ENCODE measurements at regions not wholly inside any gene's neighbourhood (a gene's known extent, or its start where the extent isn't known, plus 50 kb on each side); places are given as distances from the start of the nearest gene placed in this dataset.

GRCh38 chr13:106056851-106057250 is 478.6 kb downstream of the EFNB2 start:
- Histone ChIP-seq H3K27ac (ENCODE audit: low read depth, low read length) (no peak overlapping the region), H3K4me1 (ENCODE audit: control insufficient read depth in 2 of 2, insufficient read depth in 2 of 2, low read length in 2 of 2) (no peaks in the 10 kb centered on the region), H3K36me3 (ENCODE audit: control insufficient read depth in 2 of 3, insufficient read depth in 3 of 3, low read length in 3 of 3) (no peaks in the 10 kb centered on the region), H3K4me3 (ENCODE audit: low read length) (no peak overlapping the region), H3K27me3 (ENCODE audit: control insufficient read depth in 2 of 2, insufficient read depth in 2 of 2, low read length in 2 of 2) (no peaks in the 10 kb centered on the region), H3K9me3 (ENCODE audit: control insufficient read depth in 2 of 3, low read length in 3 of 3) (no peaks in the 10 kb centered on the region)
- DNase-seq = no peak
- ChIA-PET POLR2A (no interaction called here), CTCF (no interaction called here)
- peaks cover 0 to 7% (median 2%) of the 10 kb centered on the region in 5 donors for H3K27me3 Mint-ChIP-seq
- no peaks in the 10 kb centered on the region for H3K4me1 Mint-ChIP-seq
- no peaks in the 10 kb centered on the region for H3K9me3 Mint-ChIP-seq
- intact Hi-C loops (cut with micrococcal nuclease) = no loop called here
- no peak overlapping the region for H3K27ac Mint-ChIP-seq
- no peak for ATAC-seq
- no peaks in the 10 kb centered on the region for H3K36me3 Mint-ChIP-seq
- no peak overlapping the region for H3K4me3 Mint-ChIP-seq

- no peak for ATAC-seq
These were observed 483.2 kb downstream of the EFNB2 start for GRCh38 chr13:106052200-106052767.

GRCh38 chr13:106049171-106049570 is 486.3 kb downstream of the EFNB2 start:
- ATAC-seq (no peak), DNase-seq (no peak)
- POLR2A ChIA-PET = no interaction called here
- peaks cover 0 to 5% (median 0%) of the 10 kb centered on the region in 11 donors for H3K9me3 Mint-ChIP-seq
- no peak overlapping the region for H3K27ac Mint-ChIP-seq
- H3K4me1 ChIP-seq (ENCODE audit: control insufficient read depth in 2 of 2, insufficient read depth in 2 of 2, low read length in 2 of 2) = no peaks in the 10 kb centered on the region
- no peak overlapping the region for H3K4me3 ChIP-seq (ENCODE audit: low read length)
- H3K27ac ChIP-seq (ENCODE audit: low read depth, low read length) = no peak overlapping the region
- no peaks in the 10 kb centered on the region for H3K36me3 Mint-ChIP-seq
- H3K9me3 ChIP-seq (ENCODE audit: control insufficient read depth in 2 of 3, low read length in 3 of 3) = no peaks in the 10 kb centered on the region
- no peak overlapping the region for H3K4me3 Mint-ChIP-seq
- H3K4me1 Mint-ChIP-seq = no peaks in the 10 kb centered on the region
- no peaks in the 10 kb centered on the region for H3K36me3 ChIP-seq (ENCODE audit: control insufficient read depth in 2 of 3, insufficient read depth in 3 of 3, low read length in 3 of 3)
- intact Hi-C loops (cut with micrococcal nuclease) = no loop called here
- CTCF ChIA-PET = no interaction called here
- H3K27me3 Mint-ChIP-seq = peaks cover 0 to 7% (median 4%) of the 10 kb centered on the region in 5 donors
- no peaks in the 10 kb centered on the region for H3K27me3 ChIP-seq (ENCODE audit: control insufficient read depth in 2 of 2, insufficient read depth in 2 of 2, low read length in 2 of 2)

More at GRCh38 chr13:106052200-106052767, 483.2 kb downstream of the EFNB2 start:
- ChIA-PET CTCF (no interaction called here), POLR2A (no interaction called here)
- no peak overlapping the region for H3K4me3 ChIP-seq (ENCODE audit: low read length)
- H3K27me3 Mint-ChIP-seq = peaks cover 0 to 11% (median 6%) of the 10 kb centered on the region in 5 donors
- no peak overlapping the region for H3K27ac ChIP-seq (ENCODE audit: low read depth, low read length)
- H3K36me3 ChIP-seq (ENCODE audit: control insufficient read depth in 2 of 3, insufficient read depth in 3 of 3, low read length in 3 of 3) = no peaks in the 10 kb centered on the region
- no peaks in the 10 kb centered on the region for H3K9me3 ChIP-seq (ENCODE audit: control insufficient read depth in 2 of 3, low read length in 3 of 3)
- H3K4me3 Mint-ChIP-seq = no peak overlapping the region
- peaks cover 0 to 5% (median 0%) of the 10 kb centered on the region in 11 donors for H3K9me3 Mint-ChIP-seq
- no peak for DNase-seq
- intact Hi-C loops (cut with micrococcal nuclease) = no loop called here
- H3K27ac Mint-ChIP-seq = no peak overlapping the region
- H3K36me3 Mint-ChIP-seq = no peaks in the 10 kb centered on the region
- no peaks in the 10 kb centered on the region for H3K4me1 ChIP-seq (ENCODE audit: control insufficient read depth in 2 of 2, insufficient read depth in 2 of 2, low read length in 2 of 2)
- no peaks in the 10 kb centered on the region for H3K27me3 ChIP-seq (ENCODE audit: control insufficient read depth in 2 of 2, insufficient read depth in 2 of 2, low read length in 2 of 2)
- no peaks in the 10 kb centered on the region for H3K4me1 Mint-ChIP-seq

- POLR2A ChIA-PET = no interaction called here
- CTCF ChIA-PET = no interaction called here
- ATAC-seq = no peak
These were observed 487.1 kb downstream of the EFNB2 start for GRCh38 chr13:106048386-106048785.

GRCh38 chr13:106047859-106048258 is 487.6 kb downstream of the EFNB2 start:
- ChIA-PET CTCF (no interaction called here), POLR2A (no interaction called here)
- no peak for ATAC-seq
- no peak for DNase-seq
- intact Hi-C loops (cut with micrococcal nuclease) = no loop called here
- Mint-ChIP-seq H3K4me3 (no peak overlapping the region), H3K27ac (no peak overlapping the region), H3K9me3 (peaks cover 0 to 5% (median 0%) of the 10 kb centered on the region in 11 donors), H3K4me1 (no peaks in the 10 kb centered on the region), H3K36me3 (no peaks in the 10 kb centered on the region), H3K27me3 (peaks cover 0 to 7% (median 4%) of the 10 kb centered on the region in 5 donors)
- Histone ChIP-seq H3K9me3 (ENCODE audit: control insufficient read depth in 2 of 3, low read length in 3 of 3) (no peaks in the 10 kb centered on the region), H3K4me3 (ENCODE audit: low read length) (no peak overlapping the region), H3K27me3 (ENCODE audit: control insufficient read depth in 2 of 2, insufficient read depth in 2 of 2, low read length in 2 of 2) (no peaks in the 10 kb centered on the region), H3K4me1 (ENCODE audit: control insufficient read depth in 2 of 2, insufficient read depth in 2 of 2, low read length in 2 of 2) (no peaks in the 10 kb centered on the region), H3K36me3 (ENCODE audit: control insufficient read depth in 2 of 3, insufficient read depth in 3 of 3, low read length in 3 of 3) (no peaks in the 10 kb centered on the region), H3K27ac (ENCODE audit: low read depth, low read length) (no peak overlapping the region)

More at GRCh38 chr13:106048386-106048785, 487.1 kb downstream of the EFNB2 start:
- H3K9me3 ChIP-seq (ENCODE audit: control insufficient read depth in 2 of 3, low read length in 3 of 3) = no peaks in the 10 kb centered on the region
- intact Hi-C loops (cut with micrococcal nuclease) = no loop called here
- H3K27ac ChIP-seq (ENCODE audit: low read depth, low read length) = no peak overlapping the region
- H3K27me3 ChIP-seq (ENCODE audit: control insufficient read depth in 2 of 2, insufficient read depth in 2 of 2, low read length in 2 of 2) = no peaks in the 10 kb centered on the region
- no peak overlapping the region for H3K4me3 ChIP-seq (ENCODE audit: low read length)
- Mint-ChIP-seq H3K9me3 (peaks cover 0 to 5% (median 0%) of the 10 kb centered on the region in 11 donors), H3K4me1 (no peaks in the 10 kb centered on the region), H3K4me3 (no peak overlapping the region), H3K27me3 (peaks cover 0 to 7% (median 4%) of the 10 kb centered on the region in 5 donors), H3K36me3 (no peaks in the 10 kb centered on the region), H3K27ac (no peak overlapping the region)
- DNase-seq = no peak
- no peaks in the 10 kb centered on the region for H3K4me1 ChIP-seq (ENCODE audit: control insufficient read depth in 2 of 2, insufficient read depth in 2 of 2, low read length in 2 of 2)
- H3K36me3 ChIP-seq (ENCODE audit: control insufficient read depth in 2 of 3, insufficient read depth in 3 of 3, low read length in 3 of 3) = no peaks in the 10 kb centered on the region

- Histone ChIP-seq H3K36me3 (ENCODE audit: control insufficient read depth in 2 of 3, insufficient read depth in 3 of 3, low read length in 3 of 3) (no peaks in the 10 kb centered on the region), H3K4me3 (ENCODE audit: low read length) (no peak overlapping the region), H3K4me1 (ENCODE audit: control insufficient read depth in 2 of 2, insufficient read depth in 2 of 2, low read length in 2 of 2) (no peaks in the 10 kb centered on the region), H3K9me3 (ENCODE audit: control insufficient read depth in 2 of 3, low read length in 3 of 3) (no peaks in the 10 kb centered on the region), H3K27me3 (ENCODE audit: control insufficient read depth in 2 of 2, insufficient read depth in 2 of 2, low read length in 2 of 2) (no peaks in the 10 kb centered on the region), H3K27ac (ENCODE audit: low read depth, low read length) (no peak overlapping the region)
- intact Hi-C loops (cut with micrococcal nuclease) = no loop called here
- Mint-ChIP-seq H3K27me3 (peaks cover 0 to 7% (median 0%) of the 10 kb centered on the region in 5 donors), H3K4me1 (no peaks in the 10 kb centered on the region), H3K4me3 (no peak overlapping the region), H3K36me3 (no peaks in the 10 kb centered on the region), H3K27ac (no peak overlapping the region), H3K9me3 (peaks cover 0 to 3% (median 0%) of the 10 kb centered on the region in 11 donors)
- DNase-seq (no peak), ATAC-seq (no peak)
- ChIA-PET POLR2A (no interaction called here), CTCF (no interaction called here)
These were observed 492.4 kb downstream of the EFNB2 start for GRCh38 chr13:106042996-106043581.

GRCh38 chr13:106041445-106041844 is 494.0 kb downstream of the EFNB2 start:
- no peaks in the 10 kb centered on the region for H3K36me3 ChIP-seq (ENCODE audit: control insufficient read depth in 2 of 3, insufficient read depth in 3 of 3, low read length in 3 of 3)
- ChIA-PET CTCF (no interaction called here), POLR2A (no interaction called here)
- intact Hi-C loops (cut with micrococcal nuclease) = no loop called here
- H3K36me3 Mint-ChIP-seq = no peaks in the 10 kb centered on the region
- DNase-seq (no peak), ATAC-seq (no peak)
- H3K9me3 Mint-ChIP-seq = peaks cover 0 to 3% (median 0%) of the 10 kb centered on the region in 11 donors
- no peak overlapping the region for H3K27ac Mint-ChIP-seq
- H3K4me3 Mint-ChIP-seq = no peak overlapping the region
- no peak overlapping the region for H3K27ac ChIP-seq (ENCODE audit: low read depth, low read length)
- no peaks in the 10 kb centered on the region for H3K4me1 ChIP-seq (ENCODE audit: control insufficient read depth in 2 of 2, insufficient read depth in 2 of 2, low read length in 2 of 2)
- no peaks in the 10 kb centered on the region for H3K27me3 ChIP-seq (ENCODE audit: control insufficient read depth in 2 of 2, insufficient read depth in 2 of 2, low read length in 2 of 2)
- no peak overlapping the region for H3K4me3 ChIP-seq (ENCODE audit: low read length)
- H3K27me3 Mint-ChIP-seq = peaks cover 0 to 7% (median 0%) of the 10 kb centered on the region in 5 donors
- no peaks in the 10 kb centered on the region for H3K9me3 ChIP-seq (ENCODE audit: control insufficient read depth in 2 of 3, low read length in 3 of 3)
- H3K4me1 Mint-ChIP-seq = no peaks in the 10 kb centered on the region
